IMR-90 (cell line): ENCODE measurements at regions not wholly inside any gene's neighbourhood (a gene's known extent, or its start where the extent isn't known, plus 50 kb on each side); places are given as distances from the start of the nearest gene placed in this dataset.

Experiments used
- ATAC-seq: fragments of 200-7000 bp; cut with Tn5 transposase; 2 replicates; pipeline ENCODE4 v1.9.1; 2020; ENCODE audit warnings: low read depth, mild to moderate bottlenecking, moderate library complexity
- BruUV-seq: library from RNA; stranded (reverse); fragments of 400-500 nt; replicated peaks from 2 replicates; lab custom pipeline; 2021; lab: Mats Ljungman, UMichigan
- CTCF ChIA-PET: fragments of 300-600 bp; formaldehyde crosslinking; extraction: SDS; loops from one replicate; lab custom pipeline; 2021; ENCODE audit warnings: antibody characterized with exemption; lab: Yijun Ruan, JAX
- POLR2A ChIA-PET: fragments of 300-600 bp; sonication (Branson Sonifier 250); formaldehyde crosslinking; loops from one replicate; lab custom pipeline; 2022; ENCODE audit warnings: antibody characterized with exemption; ENCODE audit not compliant: unreplicated experiment; lab: Charles Lee
- DNase-seq: peaks from one replicate; pipeline ENCODE4 v3.0.0; 2013
- H2AFZ ChIP-seq: replicated peaks from 2 replicates; pipeline ENCODE3; 2013; ENCODE audit warnings: low read length, mild to moderate bottlenecking; ENCODE audit not compliant: poor library complexity
- H2AK5ac ChIP-seq: 2 replicates; pipeline ENCODE4 v1.6.1; 2013; ENCODE audit warnings: low read depth, low read length, inconsistent platforms
- H2AK9ac ChIP-seq: replicated peaks from 2 replicates; pipeline ENCODE3; 2013; ENCODE audit warnings: mild to moderate bottlenecking, low read depth, low read length, moderate library complexity; ENCODE audit not compliant: poor library complexity
- H2BK120ac ChIP-seq: 2 replicates; pipeline ENCODE4 v1.6.1; 2013; ENCODE audit warnings: low read depth, low read length, inconsistent platforms
- H2BK15ac ChIP-seq: 3 replicates; pipeline ENCODE4 v1.6.1; 2013; ENCODE audit warnings: low read depth, low read length, inconsistent platforms
- H2BK20ac ChIP-seq: 2 replicates; pipeline ENCODE4 v1.6.1; 2013; ENCODE audit warnings: low read depth, mild to moderate bottlenecking, inconsistent platforms, low read length, moderate library complexity
- H2BK5ac ChIP-seq: 2 replicates; pipeline ENCODE4 v1.6.1; 2013; ENCODE audit warnings: mild to moderate bottlenecking, low read depth, low read length, inconsistent platforms; ENCODE audit not compliant: poor library complexity, severe bottlenecking
- H3K14ac ChIP-seq: replicated peaks from 2 replicates; pipeline ENCODE4 v1.6.1; 2013; ENCODE audit warnings: low read depth, low read length, inconsistent platforms
- H3K18ac ChIP-seq: 2 replicates; pipeline ENCODE4 v1.6.1; 2013; ENCODE audit warnings: low read depth, low read length, control low read depth
- H3K23ac ChIP-seq: 2 replicates; pipeline ENCODE4 v1.6.1; 2013; ENCODE audit warnings: low read depth, low read length, inconsistent platforms
- H3K27ac ChIP-seq: 2 replicates; pipeline ENCODE4 v1.5.1; 2013; ENCODE audit warnings: mild to moderate bottlenecking, control low read depth, low read length; ENCODE audit not compliant: insufficient read depth
- H3K27me3 ChIP-seq: 2 replicates; pipeline ENCODE4 v1.6.1; 2013; ENCODE audit warnings: low read length; ENCODE audit not compliant: control insufficient read depth, insufficient read depth
- H3K36me3 ChIP-seq: 2 replicates; pipeline ENCODE4 v1.6.1; 2013; ENCODE audit warnings: low read length, mixed read lengths; ENCODE audit not compliant: control insufficient read depth, insufficient read depth
- H3K4ac ChIP-seq: 2 replicates; pipeline ENCODE4 v1.6.1; 2013; ENCODE audit warnings: low read depth, low read length, inconsistent platforms
- H3K4me1 ChIP-seq: 2 replicates; pipeline ENCODE4 v1.6.1; 2013; ENCODE audit warnings: low read length, mixed read lengths; ENCODE audit not compliant: control insufficient read depth, insufficient read depth
- H3K4me2 ChIP-seq: 2 replicates; pipeline ENCODE4 v1.6.1; 2013; ENCODE audit warnings: low read depth, mild to moderate bottlenecking, control low read depth, low read length, moderate library complexity
- H3K4me3 ChIP-seq: 2 replicates; pipeline ENCODE4 v1.5.1; 2013; ENCODE audit warnings: low read depth, mild to moderate bottlenecking, control low read depth, low read length, moderate library complexity; ENCODE audit not compliant: insufficient read depth
- H3K56ac ChIP-seq: 2 replicates; pipeline ENCODE4 v1.6.1; 2013; ENCODE audit warnings: low read length, inconsistent platforms; ENCODE audit not compliant: insufficient read depth; ENCODE audit errors: extremely low read depth
- H3K79me1 ChIP-seq, 2 experiments: 2 replicates each; pipeline ENCODE4 v1.6.1; 2013; ENCODE audit warnings: low read length in 2 of 2, inconsistent platforms in 1 of 2, low read depth in 1 of 2
- H3K9ac ChIP-seq: 2 replicates; pipeline ENCODE4 v1.6.1; 2013; ENCODE audit warnings: low read depth, low read length, control low read depth
- H3K9me1 ChIP-seq: 2 replicates; pipeline ENCODE4 v1.6.1; 2013; ENCODE audit warnings: low read length, inconsistent platforms; ENCODE audit not compliant: insufficient read depth
- H3K9me3 ChIP-seq: 2 replicates; pipeline ENCODE4 v1.6.1; 2013; ENCODE audit warnings: low read length; ENCODE audit not compliant: control insufficient read depth, insufficient read depth
- H4K20me1 ChIP-seq: 2 replicates; pipeline ENCODE4 v1.6.1; 2013; ENCODE audit warnings: low read length, inconsistent platforms; ENCODE audit not compliant: insufficient read depth
- H4K5ac ChIP-seq: 2 replicates; pipeline ENCODE4 v1.6.1; 2013; ENCODE audit warnings: mild to moderate bottlenecking, low read depth, low read length, control low read depth
- H4K8ac ChIP-seq, 2 experiments: 2 replicates each; pipeline ENCODE4 v1.6.1; 2013; ENCODE audit warnings: low read depth in 2 of 2, low read length in 2 of 2, control low read depth in 1 of 2, inconsistent platforms in 1 of 2
- H4K91ac ChIP-seq: 2 replicates; pipeline ENCODE4 v1.6.1; 2013; ENCODE audit warnings: low read depth, low read length, inconsistent platforms; ENCODE audit not compliant: insufficient read depth
- CEBPB ChIP-seq: IDR thresholded peaks from 2 replicates; pipeline ENCODE4 v1.6.1; 2012; ENCODE audit warnings: low read depth, low read length, improper control_type of control experiment
- MAFK ChIP-seq: IDR thresholded peaks from 2 replicates; pipeline ENCODE4 v1.6.1; 2012; ENCODE audit warnings: low read depth, low read length, improper control_type of control experiment
- MAZ ChIP-seq: IDR thresholded peaks from 2 replicates; pipeline ENCODE4 v1.6.1; 2012; ENCODE audit warnings: low read depth, mild to moderate bottlenecking, low read length, improper control_type of control experiment, moderate library complexity, borderline replicate concordance
- MXI1 ChIP-seq: IDR thresholded peaks from 2 replicates; pipeline ENCODE4 v1.6.1; 2012; ENCODE audit warnings: low read depth, mild to moderate bottlenecking, low read length, moderate library complexity, borderline replicate concordance
- NFE2L2 ChIP-seq: fragments of 150-350 bp; IDR thresholded peaks from 2 replicates; pipeline ENCODE4 v1.6.1; 2016; ENCODE audit warnings: low read depth, mild to moderate bottlenecking, low read length
- POLR2A ChIP-seq: IDR thresholded peaks from 2 replicates; pipeline ENCODE4 v1.6.1; 2012; ENCODE audit warnings: mild to moderate bottlenecking, low read depth, low read length
- RAD21 ChIP-seq: IDR thresholded peaks from 2 replicates; pipeline ENCODE4 v1.6.1; 2012; ENCODE audit warnings: low read length, improper control_type of control experiment
- RCOR1 ChIP-seq: IDR thresholded peaks from 2 replicates; pipeline ENCODE4 v1.6.1; 2012; ENCODE audit warnings: mild to moderate bottlenecking, low read length, improper control_type of control experiment; ENCODE audit not compliant: insufficient replicate concordance
- RFX5 ChIP-seq: IDR thresholded peaks from 2 replicates; pipeline ENCODE4 v1.8.0; 2012; ENCODE audit warnings: low read depth, mild to moderate bottlenecking, low read length, moderate library complexity
- WGBS, 2 experiments: methylation state at CpG; one replicate each; pipeline versions ENCODE4 v1.1.5 to v1.1.7; 2013; ENCODE audit warnings: missing lambda C conversion rate in 2 of 2; ENCODE audit not compliant: insufficient read length in 1 of 2; ENCODE audit errors: extremely low coverage in 2 of 2; 5-methylcytosine and 5-hydroxymethylcytosine counted together
- dilution Hi-C: fragments of 300-500 bp; cut with HindIII; formaldehyde crosslinking; loops from one replicate; pipeline ENCODE4 v1.14.3; 2018; ENCODE audit warnings: low sequenced_read_pairs; ENCODE audit not compliant: unreplicated experiment
- in situ Hi-C: fragments of 300-500 bp; cut with MboI; formaldehyde crosslinking; loops from 3 replicates; pipeline ENCODE4 v1.14.3; 2019; ENCODE audit warnings: low sequenced_read_pairs, inconsistent platforms, mixed read lengths
- intact Hi-C: fragments of 100-400 bp; cut with micrococcal nuclease; formaldehyde crosslinking; loops from 2 replicates; pipeline ENCODE4 v1.10.0; 2022
- TF ChIP-seq, protein P1 (sequence below): conservative IDR thresholded peaks from 2 replicates; pipeline ENCODE4 v1.5.1; 2012; ENCODE audit warnings: mild to moderate bottlenecking, low read depth, low read length, improper control_type of control experiment

- H2BK20ac ChIP-seq = no peak overlapping the region
- no CpG with 5 or more reads among the region's 3 CpGs for WGBS, 2 experiments
- H3K36me3 ChIP-seq = no peaks in the 10 kb centered on the region
- dilution Hi-C loops = no loop called here
- no peak overlapping the region for H3K27ac ChIP-seq
- no TSS peak for BruUV-seq
- no peak overlapping the region for H2AK9ac ChIP-seq
- in situ Hi-C loops = no loop called here
- CTCF ChIA-PET = no interaction called here
- H3K56ac ChIP-seq = no peak overlapping the region
- H4K20me1 ChIP-seq = no peaks in the 10 kb centered on the region
- no peaks in the 10 kb centered on the region; the same call in 1 of the 2 replicates for H3K27me3 ChIP-seq
- H3K79me1 ChIP-seq = no peaks in the 10 kb centered on the region
- no peak overlapping the region for H2BK5ac ChIP-seq
- H4K8ac ChIP-seq = no peak overlapping the region
- H2BK15ac ChIP-seq = no peak overlapping the region
- H3K9ac ChIP-seq = no peak overlapping the region
- H3K4ac ChIP-seq = no peak overlapping the region
- no peaks in the 10 kb centered on the region for H3K9me3 ChIP-seq
- H3K9me1 ChIP-seq = no peaks in the 10 kb centered on the region
- no peak overlapping the region for H3K4me2 ChIP-seq
- H3K4me3 ChIP-seq = no peak overlapping the region
- DNase-seq (no peak), ATAC-seq (no peak)
- no peak overlapping the region for H2AK5ac ChIP-seq
- H2AFZ ChIP-seq = no peak overlapping the region
- TF ChIP-seq CEBPB (no peak), MAFK (no peak), RCOR1 (no peak), MAZ (no peak), POLR2A (no peak), MXI1 (no peak), NFE2L2 (no peak), RAD21 (no peak), RFX5 (no peak)
- TF ChIP-seq, protein P1, sequence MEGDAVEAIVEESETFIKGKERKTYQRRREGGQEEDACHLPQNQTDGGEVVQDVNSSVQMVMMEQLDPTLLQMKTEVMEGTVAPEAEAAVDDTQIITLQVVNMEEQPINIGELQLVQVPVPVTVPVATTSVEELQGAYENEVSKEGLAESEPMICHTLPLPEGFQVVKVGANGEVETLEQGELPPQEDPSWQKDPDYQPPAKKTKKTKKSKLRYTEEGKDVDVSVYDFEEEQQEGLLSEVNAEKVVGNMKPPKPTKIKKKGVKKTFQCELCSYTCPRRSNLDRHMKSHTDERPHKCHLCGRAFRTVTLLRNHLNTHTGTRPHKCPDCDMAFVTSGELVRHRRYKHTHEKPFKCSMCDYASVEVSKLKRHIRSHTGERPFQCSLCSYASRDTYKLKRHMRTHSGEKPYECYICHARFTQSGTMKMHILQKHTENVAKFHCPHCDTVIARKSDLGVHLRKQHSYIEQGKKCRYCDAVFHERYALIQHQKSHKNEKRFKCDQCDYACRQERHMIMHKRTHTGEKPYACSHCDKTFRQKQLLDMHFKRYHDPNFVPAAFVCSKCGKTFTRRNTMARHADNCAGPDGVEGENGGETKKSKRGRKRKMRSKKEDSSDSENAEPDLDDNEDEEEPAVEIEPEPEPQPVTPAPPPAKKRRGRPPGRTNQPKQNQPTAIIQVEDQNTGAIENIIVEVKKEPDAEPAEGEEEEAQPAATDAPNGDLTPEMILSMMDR = no peak
- H3K14ac ChIP-seq = no peak overlapping the region
- H3K23ac ChIP-seq = no peak overlapping the region
- no peak overlapping the region for H4K5ac ChIP-seq
- POLR2A ChIA-PET = no interaction called here
- intact Hi-C loops = no loop called here
- no peak overlapping the region for H2BK120ac ChIP-seq
- H3K4me1 ChIP-seq = no peaks in the 10 kb centered on the region
- H4K91ac ChIP-seq = no peak overlapping the region
- H3K18ac ChIP-seq = no peak overlapping the region
Measured at GRCh38 chr5:82804155-82804690, 273.0 kb downstream of the TMEM167A start.
